GM12872 (cell line): ENCODE measurements at regions not wholly inside any gene's neighbourhood (a gene's known extent, or its start where the extent isn't known, plus 50 kb on each side); places are given as distances from the start of the nearest gene placed in this dataset.

ENCODE experiments used
- CTCF ChIP-seq: IDR thresholded peaks from 3 replicates; pipeline ENCODE4 v1.5.1; 2011; ENCODE audit warnings: low read depth, mild to moderate bottlenecking, low read length, moderate library complexity; ENCODE audit not compliant: insufficient read depth

GRCh38 chr9:82342046-82342445 is 353.5 kb downstream of the SPATA31D1 start:
- TF ChIP-seq CTCF, result no peak

- TF ChIP-seq CTCF, result no peak
Measured at GRCh38 chr9:82346040-82346439, 357.5 kb downstream of the SPATA31D1 start.

GRCh38 chr9:82353631-82354278 is 365.2 kb downstream of the SPATA31D1 start:
- no peak for TF ChIP-seq CTCF

GRCh38 chr9:82354279-82354659 is 365.7 kb downstream of the SPATA31D1 start:
- no peak for TF ChIP-seq CTCF

- TF ChIP-seq CTCF, result no peak
Measured at GRCh38 chr9:82356131-82356530, 367.6 kb downstream of the SPATA31D1 start.

GRCh38 chr9:82356871-82357270 is 368.3 kb downstream of the SPATA31D1 start:
- no peak for TF ChIP-seq CTCF

GRCh38 chr9:82363198-82363597 is 374.6 kb downstream of the SPATA31D1 start:
- no peak for TF ChIP-seq CTCF
